AG09319 (cell line): ENCODE measurements at regions not wholly inside any gene's neighbourhood (a gene's known extent, or its start where the extent isn't known, plus 50 kb on each side); places are given as distances from the start of the nearest gene placed in this dataset.

Experiments
- DNase-seq: peaks from one replicate; pipeline ENCODE4 v3.0.0-alpha.2; 2010; ENCODE audit warnings: low read depth; ENCODE audit errors: extremely low read depth
- TF ChIP-seq, protein P1 (sequence below): IDR thresholded peaks from 2 replicates; pipeline ENCODE4 v1.5.1; 2011; ENCODE audit warnings: low read depth, mild to moderate bottlenecking, inconsistent platforms, low read length, moderate library complexity

- TF ChIP-seq, protein P1, sequence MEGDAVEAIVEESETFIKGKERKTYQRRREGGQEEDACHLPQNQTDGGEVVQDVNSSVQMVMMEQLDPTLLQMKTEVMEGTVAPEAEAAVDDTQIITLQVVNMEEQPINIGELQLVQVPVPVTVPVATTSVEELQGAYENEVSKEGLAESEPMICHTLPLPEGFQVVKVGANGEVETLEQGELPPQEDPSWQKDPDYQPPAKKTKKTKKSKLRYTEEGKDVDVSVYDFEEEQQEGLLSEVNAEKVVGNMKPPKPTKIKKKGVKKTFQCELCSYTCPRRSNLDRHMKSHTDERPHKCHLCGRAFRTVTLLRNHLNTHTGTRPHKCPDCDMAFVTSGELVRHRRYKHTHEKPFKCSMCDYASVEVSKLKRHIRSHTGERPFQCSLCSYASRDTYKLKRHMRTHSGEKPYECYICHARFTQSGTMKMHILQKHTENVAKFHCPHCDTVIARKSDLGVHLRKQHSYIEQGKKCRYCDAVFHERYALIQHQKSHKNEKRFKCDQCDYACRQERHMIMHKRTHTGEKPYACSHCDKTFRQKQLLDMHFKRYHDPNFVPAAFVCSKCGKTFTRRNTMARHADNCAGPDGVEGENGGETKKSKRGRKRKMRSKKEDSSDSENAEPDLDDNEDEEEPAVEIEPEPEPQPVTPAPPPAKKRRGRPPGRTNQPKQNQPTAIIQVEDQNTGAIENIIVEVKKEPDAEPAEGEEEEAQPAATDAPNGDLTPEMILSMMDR, result no peak
- no peak for DNase-seq
Observed at GRCh38 chr5:88384886-88385285, 116.2 kb upstream of the TMEM161B start.

- TF ChIP-seq, protein P1, result no peak
- DNase-seq, result no peak
Observed at GRCh38 chr5:88380332-88380731, 111.7 kb upstream of the TMEM161B start.

DNA sequence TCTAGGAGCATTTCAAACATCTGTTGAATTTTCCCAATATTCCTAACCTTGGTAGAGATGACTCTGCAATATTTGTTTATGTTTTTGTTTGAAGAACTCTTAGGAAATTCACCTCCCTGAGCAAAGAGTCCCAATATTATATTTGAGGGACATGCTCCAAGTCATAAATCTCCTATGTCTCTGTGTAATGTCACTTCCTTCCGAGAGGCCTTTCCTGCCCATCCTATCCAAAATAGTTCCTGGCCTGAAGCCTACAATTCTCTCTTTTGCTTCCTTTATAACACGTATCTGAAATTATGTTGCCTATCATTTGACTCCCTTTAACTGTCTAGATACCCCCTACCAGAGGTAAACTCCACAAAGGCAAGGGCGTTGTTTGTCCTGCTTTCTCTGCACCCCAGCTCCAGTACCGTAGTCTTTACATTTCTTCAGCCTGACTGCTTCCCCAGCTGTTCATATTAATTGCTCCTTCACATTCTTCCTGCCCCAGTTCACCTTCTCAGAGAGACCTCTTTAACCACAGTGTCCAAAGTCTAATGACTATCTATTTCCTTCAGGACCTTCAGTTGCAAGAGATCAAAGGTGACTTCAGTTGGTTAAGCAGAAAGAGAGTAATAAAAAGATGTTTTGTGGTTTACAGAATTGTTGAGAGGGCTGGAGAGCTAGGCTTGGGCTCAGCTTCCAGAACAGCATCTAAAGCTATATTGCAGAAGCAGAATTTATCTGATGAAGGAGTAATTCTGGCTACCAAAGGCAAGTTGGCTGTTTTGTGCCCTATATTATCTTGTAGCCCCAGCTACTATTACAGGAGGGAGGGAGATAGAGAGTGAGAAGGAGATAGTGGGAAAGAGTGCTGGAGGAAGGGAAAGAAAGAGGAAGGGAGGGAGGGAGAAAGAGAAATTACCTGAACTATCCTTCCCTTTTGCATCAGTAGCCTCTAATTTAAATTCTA, 109.3 kb upstream of the TMEM161B start:
- TF ChIP-seq, protein P1, result no peak

GRCh38 chr5:88377240-88377639, 108.6 kb upstream of the TMEM161B start:
- TF ChIP-seq, protein P1, result no peak
- no peak for DNase-seq

More for the DNA sequence above, 109.3 kb upstream of the TMEM161B start:
- no peak for DNase-seq

- TF ChIP-seq, protein P1, result no peak
- DNase-seq, result no peak
Observed at GRCh38 chr5:88376728-88377127, 108.1 kb upstream of the TMEM161B start.

- no peak for DNase-seq
- TF ChIP-seq, protein P1, result no peak
Observed at GRCh38 chr5:88374391-88374790, 105.7 kb upstream of the TMEM161B start.

DNA sequence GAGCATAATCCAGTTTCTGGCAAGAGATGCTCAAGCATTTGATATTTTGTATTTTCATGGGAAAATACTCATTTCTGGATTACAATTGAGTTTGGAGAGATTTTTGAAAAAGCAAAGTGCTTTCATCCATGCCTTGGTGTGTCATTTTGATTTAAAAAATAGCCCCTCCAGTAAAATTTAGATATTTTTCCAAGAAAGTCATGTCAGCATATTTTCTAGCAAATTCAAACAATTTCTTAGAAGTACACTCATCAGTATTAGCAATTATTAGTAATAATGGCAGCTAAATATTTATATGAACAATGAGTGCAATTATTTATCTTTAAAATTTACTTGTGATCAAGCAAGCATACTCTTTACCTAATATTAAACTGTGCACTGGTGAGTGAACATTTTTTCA, 102.2 kb upstream of the TMEM161B start:
- DNase-seq, result no peak
- TF ChIP-seq, protein P1, result no peak
